HTR-8/SVneo (cell line): ENCODE measurements at regions not wholly inside any gene's neighbourhood (a gene's known extent, or its start where the extent isn't known, plus 50 kb on each side); places are given as distances from the start of the nearest gene placed in this dataset.
"Not testable (repeated sequence)": the region's sequence is repeated elsewhere in the genome, so short reads cannot be mapped to it uniquely, and the experiment has no call there.

Source experiments
- DNase-seq: peaks from one replicate; pipeline ENCODE4 v3.0.0; 2011; ENCODE audit warnings: low spot score, mixed read lengths; ENCODE audit not compliant: insufficient read length
- FAIRE-seq: peaks from 2 replicates; lab custom pipeline; 2011; peaks lifted over from hg19 to GRCh38; lab: Jason Lieb, UNC

- not testable (repeated sequence) for FAIRE-seq, DNase-seq
Measured at GRCh38 chr1:222470252-222470805, 77.6 kb downstream of the HHIPL2 start.

GRCh38 chr1:222466150-222466865, 81.6 kb downstream of the HHIPL2 start:
- FAIRE-seq, result no peak
- no peak for DNase-seq

GRCh38 chr1:222465211-222466041, 82.5 kb downstream of the HHIPL2 start:
- DNase-seq (peak; percentile 94), FAIRE-seq (peak; percentile 95)

- no peak for FAIRE-seq
- DNase-seq, result peak; percentile 29
Measured at GRCh38 chr1:222464841-222465210, 83.1 kb downstream of the HHIPL2 start.

- FAIRE-seq, result no peak
Measured at GRCh38 chr1:222463059-222463730, 84.7 kb downstream of the HHIPL2 start.

GRCh38 chr1:222462601-222463000, 85.3 kb downstream of the HHIPL2 start:
- DNase-seq (no peak), FAIRE-seq (no peak)

More at GRCh38 chr1:222463059-222463730, 84.7 kb downstream of the HHIPL2 start:
- no peak for DNase-seq

- no peak for FAIRE-seq
- no peak for DNase-seq
Measured at GRCh38 chr1:222461941-222462340, 86.0 kb downstream of the HHIPL2 start.

- no peak for FAIRE-seq
- no peak for DNase-seq
Measured at GRCh38 chr1:222459652-222460051, 88.3 kb downstream of the HHIPL2 start.

- DNase-seq (no peak), FAIRE-seq (no peak)
Measured at GRCh38 chr1:222457513-222457912, 90.4 kb downstream of the HHIPL2 start.

GRCh38 chr1:222457084-222457483, 90.8 kb downstream of the HHIPL2 start:
- FAIRE-seq, result no peak
- DNase-seq, result no peak

GRCh38 chr1:222455188-222455879, 92.6 kb downstream of the HHIPL2 start:
- peak; percentile 82 for DNase-seq
- peak; percentile 95 for FAIRE-seq

GRCh38 chr1:222454782-222455181, 93.1 kb downstream of the HHIPL2 start:
- no peak for FAIRE-seq
- no peak for DNase-seq

- FAIRE-seq (no peak), DNase-seq (no peak)
Measured at GRCh38 chr1:222454186-222454585, 93.7 kb downstream of the HHIPL2 start.

GRCh38 chr1:222452031-222452430, 95.9 kb downstream of the HHIPL2 start:
- DNase-seq (no peak), FAIRE-seq (no peak)

- FAIRE-seq (no peak), DNase-seq (no peak)
Measured at GRCh38 chr1:222443566-222443965, 104.3 kb downstream of the HHIPL2 start.

GRCh38 chr1:222441066-222441465, 106.8 kb downstream of the HHIPL2 start:
- DNase-seq (no peak), FAIRE-seq (no peak)

- FAIRE-seq (no peak), DNase-seq (no peak)
Measured at GRCh38 chr1:222424826-222425225, 123.1 kb downstream of the HHIPL2 start.

- FAIRE-seq, result no peak
Measured at GRCh38 chr1:222421380-222421779, 126.5 kb downstream of the HHIPL2 start.

GRCh38 chr1:222420633-222421032, 127.3 kb downstream of the HHIPL2 start:
- FAIRE-seq (no peak), DNase-seq (no peak)

More at GRCh38 chr1:222421380-222421779, 126.5 kb downstream of the HHIPL2 start:
- DNase-seq, result no peak

GRCh38 chr1:222418654-222419053, 129.2 kb downstream of the HHIPL2 start:
- FAIRE-seq, result no peak
- no peak for DNase-seq
